ENCODE measurements at regions not wholly inside any gene's neighbourhood (a gene's known extent, or its start where the extent isn't known, plus 50 kb on each side); places are given as distances from the start of the nearest gene placed in this dataset.

DNA sequence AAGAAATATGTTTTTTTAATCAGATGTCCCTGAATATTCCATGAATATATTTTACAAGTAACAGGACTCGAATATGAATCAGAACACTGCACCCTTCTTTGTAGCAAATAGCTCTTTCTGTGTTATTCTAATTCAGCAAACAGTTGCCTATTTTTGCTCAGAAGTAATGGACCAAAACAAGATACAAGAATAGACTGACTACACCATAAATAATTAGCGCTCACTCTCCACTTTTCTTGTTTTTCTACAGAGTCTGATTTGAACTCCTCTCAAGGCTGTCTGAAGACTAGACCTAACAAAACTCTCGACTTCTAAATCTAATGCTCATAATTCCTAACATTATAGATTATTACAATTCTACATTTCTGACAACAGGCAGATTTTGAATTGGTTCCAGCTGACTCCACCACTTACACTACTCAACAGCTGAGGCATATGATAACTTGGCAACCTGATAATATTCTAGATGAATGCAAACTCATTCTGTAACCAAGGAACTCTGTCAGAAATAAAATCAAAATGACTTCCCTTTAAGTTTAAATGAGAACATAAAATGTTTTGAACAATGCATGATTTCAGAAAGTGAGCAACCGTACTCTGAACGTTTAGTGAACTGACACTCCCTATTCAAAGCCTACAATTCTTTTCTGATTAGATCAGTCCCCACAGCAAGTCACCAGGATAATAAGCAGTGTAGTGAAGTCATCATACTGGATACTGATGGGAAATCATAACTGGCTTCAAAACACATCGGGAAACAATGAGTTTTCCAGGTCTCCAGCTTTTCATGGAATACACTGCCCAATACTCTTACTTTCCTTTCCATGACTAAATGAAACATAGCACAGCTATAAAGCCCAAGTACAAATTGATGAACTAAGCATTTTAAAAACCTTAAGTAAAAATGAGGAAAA, 114.2 kb upstream of the BEND6 start:
- Histone ChIP-seq H3K9me3 (ENCODE audit: low read length) (no peaks in the 10 kb centered on the region), H3K4me2 (ENCODE audit: low read length) (no peak overlapping the region), H3K79me2 (ENCODE audit: insufficient read depth, low read depth, low read length) (no peaks in the 10 kb centered on the region), H3K36me3 (ENCODE audit: insufficient read depth, low read length) (no peaks in the 10 kb centered on the region), H4K20me1 (ENCODE audit: insufficient read depth, low read length) (no peaks in the 10 kb centered on the region), H3K4me3 (ENCODE audit: low read depth, low read length, poor library complexity, severe bottlenecking) (no peak overlapping the region), H3K27ac (ENCODE audit: low read depth, low read length, poor library complexity, severe bottlenecking) (no peak overlapping the region), H3K4me1 (ENCODE audit: insufficient read depth, low read length, poor library complexity, severe bottlenecking) (no peaks in the 10 kb centered on the region), H3K9me2 (ENCODE audit: insufficient read depth, low read length) (no peaks in the 10 kb centered on the region), H2AFZ (ENCODE audit: low read length) (no peak overlapping the region)
- intact Hi-C loops (cut with micrococcal nuclease; ENCODE audit: unreplicated experiment) = loop anchor here (10.0 kb wide), 1 partner anchor 76 kb away; no protein-coding TSS in a partner anchor
- POLR2A ChIA-PET = interaction anchor here (0.5 to 1.3 kb wide), 3 partner anchors 11 to 760 kb away, joined by 3 to 4 read pairs (median 3); no protein-coding TSS in a partner anchor
- DNase-seq (ENCODE audit: low spot score) = no peak
- no peak for TF ChIP-seq EZH2phosphoT487 (IDR thresholded peaks at IDR 0.05; ENCODE audit: borderline replicate concordance, low read depth, low read length)
- BruUV-seq (replicated peaks) = no TSS peak
- CTCF ChIA-PET (ENCODE audit: unreplicated experiment) = no interaction called here

GRCh38 chr6:56839533-56840183, 115.2 kb upstream of the BEND6 start:
- POLR2A ChIA-PET = interaction anchor here (0.5 to 0.6 kb wide), 2 partner anchors 81 to 759 kb away, joined by 3 read pairs; no protein-coding TSS in a partner anchor

More at GRCh38 chr6:56839533-56840183, 115.2 kb upstream of the BEND6 start:
- H3K9me3 ChIP-seq (ENCODE audit: low read length) = no peaks in the 10 kb centered on the region
- no peak for DNase-seq (ENCODE audit: low spot score)
- no peaks in the 10 kb centered on the region for H3K36me3 ChIP-seq (ENCODE audit: insufficient read depth, low read length)
- CTCF ChIA-PET (ENCODE audit: unreplicated experiment) = no interaction called here
- no peak overlapping the region for H2AFZ ChIP-seq (ENCODE audit: low read length)
- H3K4me3 ChIP-seq (ENCODE audit: low read depth, low read length, poor library complexity, severe bottlenecking) = no peak overlapping the region
- TF ChIP-seq EZH2phosphoT487 (IDR thresholded peaks at IDR 0.05; ENCODE audit: borderline replicate concordance, low read depth, low read length) = no peak
- TF ChIP-seq CTCF (conservative IDR thresholded peaks at IDR 0.05; ENCODE audit: low read length) = no peak
- no peaks in the 10 kb centered on the region for H3K4me1 ChIP-seq (ENCODE audit: insufficient read depth, low read length, poor library complexity, severe bottlenecking)
- no peaks in the 10 kb centered on the region for H3K9me2 ChIP-seq (ENCODE audit: insufficient read depth, low read length)
- intact Hi-C loops (cut with micrococcal nuclease; ENCODE audit: unreplicated experiment) = loop anchor here (10.0 kb wide), 1 partner anchor 75 kb away; no protein-coding TSS in a partner anchor
- no TSS peak for BruUV-seq (replicated peaks)
- H3K27ac ChIP-seq (ENCODE audit: low read depth, low read length, poor library complexity, severe bottlenecking) = no peak overlapping the region
- H4K20me1 ChIP-seq (ENCODE audit: insufficient read depth, low read length) = no peaks in the 10 kb centered on the region
- no peak overlapping the region for H3K4me2 ChIP-seq (ENCODE audit: low read length)
- H3K79me2 ChIP-seq (ENCODE audit: insufficient read depth, low read depth, low read length) = no peaks in the 10 kb centered on the region

All from OCI-LY7 (cell line).